ENCODE measurements at regions not wholly inside any gene's neighbourhood (a gene's known extent, or its start where the extent isn't known, plus 50 kb on each side); places are given as distances from the start of the nearest gene placed in this dataset.

DNA sequence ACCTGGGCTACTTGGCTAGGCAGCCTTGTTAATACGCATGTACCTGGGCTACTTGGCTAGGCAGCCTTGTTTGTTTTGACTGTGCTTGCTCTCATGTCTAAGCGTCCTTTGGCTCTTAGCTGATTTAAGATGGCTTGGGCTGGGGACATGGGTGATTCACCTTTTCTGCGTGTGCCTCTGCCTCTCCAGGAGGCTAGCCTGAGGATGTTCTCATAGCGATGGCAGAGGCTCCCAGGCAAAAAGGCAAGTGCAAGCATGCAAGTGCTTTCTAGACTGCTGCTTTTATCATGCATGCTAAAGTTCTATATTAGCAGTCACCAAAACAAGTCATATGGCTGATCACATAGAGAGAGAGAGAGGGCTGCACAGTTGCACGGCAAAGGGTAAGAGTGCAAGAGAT lies 300.5 kb downstream of the IRX1 start:
- TF ChIP-seq CTCF (conservative IDR thresholded peaks at IDR 0.05; ENCODE audit: low read depth in 2 of 2): no peak
- TF ChIP-seq EZH2 (IDR thresholded peaks at IDR 0.05; ENCODE audit: low read depth, unreplicated experiment): no peak
- TF ChIP-seq EZH2phosphoT487 (IDR thresholded peaks at IDR 0.05; ENCODE audit: unreplicated experiment): no peak
- TF ChIP-seq POLR2AphosphoS5 (IDR thresholded peaks at IDR 0.05; ENCODE audit: low read depth): no peak
- no peak for TF ChIP-seq CREB1 (CRISPR knock-in tag; IDR thresholded peaks at IDR 0.05; ENCODE audit: low read depth)
- TF ChIP-seq REST (IDR thresholded peaks at IDR 0.05; ENCODE audit: unreplicated experiment): no peak
- no peak for TF ChIP-seq JUNB (IDR thresholded peaks at IDR 0.05; ENCODE audit: unreplicated experiment)
- no peak for TF ChIP-seq NANOG (IDR thresholded peaks at IDR 0.05; ENCODE audit: borderline replicate concordance)
- no peak for TF ChIP-seq ZNF331 (CRISPR knock-in tag; IDR thresholded peaks at IDR 0.05; ENCODE audit: low read depth)
- TF ChIP-seq, protein P1, sequence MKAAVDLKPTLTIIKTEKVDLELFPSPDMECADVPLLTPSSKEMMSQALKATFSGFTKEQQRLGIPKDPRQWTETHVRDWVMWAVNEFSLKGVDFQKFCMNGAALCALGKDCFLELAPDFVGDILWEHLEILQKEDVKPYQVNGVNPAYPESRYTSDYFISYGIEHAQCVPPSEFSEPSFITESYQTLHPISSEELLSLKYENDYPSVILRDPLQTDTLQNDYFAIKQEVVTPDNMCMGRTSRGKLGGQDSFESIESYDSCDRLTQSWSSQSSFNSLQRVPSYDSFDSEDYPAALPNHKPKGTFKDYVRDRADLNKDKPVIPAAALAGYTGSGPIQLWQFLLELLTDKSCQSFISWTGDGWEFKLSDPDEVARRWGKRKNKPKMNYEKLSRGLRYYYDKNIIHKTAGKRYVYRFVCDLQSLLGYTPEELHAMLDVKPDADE (IDR thresholded peaks at IDR 0.05): no peak

Data from GM23338 (cell line).